Osteoblast (primary cell): ENCODE measurements at regions not wholly inside any gene's neighbourhood (a gene's known extent, or its start where the extent isn't known, plus 50 kb on each side); places are given as distances from the start of the nearest gene placed in this dataset.

ENCODE experiments used
- DNase-seq: peaks from one replicate; pipeline ENCODE4 v3.0.0; 2011; ENCODE audit warnings: low spot score, mixed read lengths; ENCODE audit not compliant: insufficient read length; ENCODE audit errors: missing footprints
- H2AFZ ChIP-seq: 2 replicates; pipeline ENCODE4 v1.6.0; 2011; ENCODE audit warnings: mild to moderate bottlenecking, low read length
- H3K27ac ChIP-seq: 2 replicates; pipeline ENCODE4 v1.5.1; 2011; ENCODE audit warnings: mild to moderate bottlenecking, low read depth, low read length, moderate library complexity
- H3K27me3 ChIP-seq: 2 replicates; pipeline ENCODE4 v1.6.0; 2012; ENCODE audit warnings: mild to moderate bottlenecking, control low read depth, inconsistent platforms, low read length, moderate library complexity; ENCODE audit not compliant: insufficient read depth
- H3K36me3 ChIP-seq: 2 replicates; pipeline ENCODE4 v1.5.1; 2011; ENCODE audit warnings: mild to moderate bottlenecking, low read length, control low read depth, moderate library complexity; ENCODE audit not compliant: insufficient read depth
- H3K4me1 ChIP-seq: 2 replicates; pipeline ENCODE4 v1.5.1; 2011; ENCODE audit warnings: mild to moderate bottlenecking, low read length, control low read depth, moderate library complexity; ENCODE audit not compliant: insufficient read depth
- H3K4me2 ChIP-seq: 2 replicates; pipeline ENCODE4 v1.6.0; 2011; ENCODE audit warnings: mild to moderate bottlenecking, low read length; ENCODE audit not compliant: insufficient read depth
- H3K4me3 ChIP-seq: fragments of 200-600 bp; sonication (generic); 3 replicates; pipeline ENCODE4 v1.5.1; 2012; ENCODE audit warnings: mild to moderate bottlenecking, low read length, inconsistent platforms; ENCODE audit not compliant: insufficient read depth
- H3K79me2 ChIP-seq: 2 replicates; pipeline ENCODE4 v1.6.0; 2012; ENCODE audit warnings: mild to moderate bottlenecking, low read length, control low read depth, inconsistent platforms; ENCODE audit not compliant: insufficient read depth
- H3K9me3 ChIP-seq: 2 replicates; pipeline ENCODE4 v1.5.1; 2011; ENCODE audit warnings: low read depth, low read length, control low read depth
- H4K20me1 ChIP-seq: 2 replicates; pipeline ENCODE4 v1.6.0; 2012; ENCODE audit warnings: mild to moderate bottlenecking, low read length, control low read depth; ENCODE audit not compliant: insufficient read depth
- CTCF ChIP-seq: IDR thresholded peaks from 2 replicates; pipeline ENCODE4 v1.5.1; 2011; ENCODE audit warnings: mild to moderate bottlenecking, low read depth, low read length, moderate library complexity; ENCODE audit errors: extremely low read depth

GRCh38 chr13:22218797-22219196 is 547.9 kb downstream of the FGF9 start:
- DNase-seq, result no peak
- no peaks in the 10 kb centered on the region for H3K36me3 ChIP-seq
- no peaks in the 10 kb centered on the region for H3K4me1 ChIP-seq
- H3K27ac ChIP-seq, result no peak overlapping the region
- no peaks in the 10 kb centered on the region for H4K20me1 ChIP-seq
- no peaks in the 10 kb centered on the region for H3K27me3 ChIP-seq
- no peak overlapping the region for H3K4me2 ChIP-seq
- TF ChIP-seq CTCF, result no peak
- no peak overlapping the region for H2AFZ ChIP-seq
- no peaks in the 10 kb centered on the region for H3K79me2 ChIP-seq
- no peak overlapping the region for H3K4me3 ChIP-seq
- no peaks in the 10 kb centered on the region for H3K9me3 ChIP-seq

- no peaks in the 10 kb centered on the region for H3K36me3 ChIP-seq
These were observed 548.8 kb downstream of the FGF9 start for GRCh38 chr13:22219709-22220108.

GRCh38 chr13:22220151-22221135 is 549.6 kb downstream of the FGF9 start:
- no peak overlapping the region for H2AFZ ChIP-seq
- no peaks in the 10 kb centered on the region for H4K20me1 ChIP-seq
- no peak for TF ChIP-seq CTCF
- no peaks in the 10 kb centered on the region for H3K4me1 ChIP-seq
- no peak overlapping the region for H3K27ac ChIP-seq
- no peak for DNase-seq
- H3K9me3 ChIP-seq, result no peaks in the 10 kb centered on the region
- no peaks in the 10 kb centered on the region for H3K36me3 ChIP-seq
- H3K27me3 ChIP-seq, result no peaks in the 10 kb centered on the region
- H3K4me2 ChIP-seq, result no peak overlapping the region
- H3K4me3 ChIP-seq, result no peak overlapping the region
- H3K79me2 ChIP-seq, result no peaks in the 10 kb centered on the region

More at GRCh38 chr13:22219709-22220108, 548.8 kb downstream of the FGF9 start:
- no peak for TF ChIP-seq CTCF
- no peaks in the 10 kb centered on the region for H3K4me1 ChIP-seq
- H3K4me2 ChIP-seq, result no peak overlapping the region
- H3K27ac ChIP-seq, result no peak overlapping the region
- H3K79me2 ChIP-seq, result no peaks in the 10 kb centered on the region
- no peak for DNase-seq
- H4K20me1 ChIP-seq, result no peaks in the 10 kb centered on the region
- no peaks in the 10 kb centered on the region for H3K9me3 ChIP-seq
- no peaks in the 10 kb centered on the region for H3K27me3 ChIP-seq
- H3K4me3 ChIP-seq, result no peak overlapping the region
- H2AFZ ChIP-seq, result no peak overlapping the region

- no peak for DNase-seq
- no peaks in the 10 kb centered on the region for H3K4me1 ChIP-seq
- H3K27me3 ChIP-seq, result no peaks in the 10 kb centered on the region
- H3K79me2 ChIP-seq, result no peaks in the 10 kb centered on the region
- no peaks in the 10 kb centered on the region for H4K20me1 ChIP-seq
- H3K27ac ChIP-seq, result no peak overlapping the region
- no peak overlapping the region for H3K4me3 ChIP-seq
- H3K4me2 ChIP-seq, result no peak overlapping the region
- TF ChIP-seq CTCF, result no peak
- no peak overlapping the region for H2AFZ ChIP-seq
- no peaks in the 10 kb centered on the region for H3K9me3 ChIP-seq
- no peaks in the 10 kb centered on the region for H3K36me3 ChIP-seq
These were observed 552.5 kb downstream of the FGF9 start for GRCh38 chr13:22223411-22223810.
